ENCODE measurements at regions not wholly inside any gene's neighbourhood (a gene's known extent, or its start where the extent isn't known, plus 50 kb on each side); places are given as distances from the start of the nearest gene placed in this dataset.
"Not testable (repeated sequence)": the region's sequence is repeated elsewhere in the genome, so short reads cannot be mapped to it uniquely, and the experiment has no call there.

GRCh38 chr3:127413871-127414270 is 126.0 kb upstream of the PRR20G start:
- H3K27ac ChIP-seq: no peak overlapping the region
- no peak for TF ChIP-seq POLR2A (IDR thresholded peaks at IDR 0.05)
- TF ChIP-seq EP300 (IDR thresholded peaks at IDR 0.05): no peak
- no peak for TF ChIP-seq CTCF (IDR thresholded peaks at IDR 0.05)
- no peaks in the 10 kb centered on the region for H3K4me1 ChIP-seq
- 43 to 69% methylated on average over 2 of the region's 2 CpGs for WGBS, 2 donors
- no peak for DNase-seq (ENCODE audit: low spot score in 2 of 2)
- H3K27me3 ChIP-seq: peaks cover 0 to 52% of the 10 kb centered on the region in 2 donors
- H3K36me3 ChIP-seq: no peaks in the 10 kb centered on the region
- H3K9me3 ChIP-seq: no peaks in the 10 kb centered on the region
- H3K4me3 ChIP-seq: no peak overlapping the region

GRCh38 chr3:127413318-127413673 is 125.5 kb upstream of the PRR20G start:
- H3K9me3 ChIP-seq: no peaks in the 10 kb centered on the region
- peak in 1 of 2 donors; percentile 1 for DNase-seq (ENCODE audit: low spot score in 2 of 2)
- WGBS, 2 donors: 92 to 95% methylated on average over 3 of the region's 3 CpGs
- TF ChIP-seq EP300 (IDR thresholded peaks at IDR 0.05) (no peak), POLR2A (IDR thresholded peaks at IDR 0.05) (no peak), CTCF (IDR thresholded peaks at IDR 0.05) (no peak)
- H3K36me3 ChIP-seq: no peaks in the 10 kb centered on the region
- H3K27ac ChIP-seq: no peak overlapping the region
- H3K4me3 ChIP-seq: no peak overlapping the region
- H3K27me3 ChIP-seq: peaks cover 0 to 52% of the 10 kb centered on the region in 2 donors
- H3K4me1 ChIP-seq: no peaks in the 10 kb centered on the region

- WGBS, 2 donors: 79 to 84% methylated on average over 10 of the region's 10 CpGs
- TF ChIP-seq POLR2A (IDR thresholded peaks at IDR 0.05): no peak
- TF ChIP-seq EP300 (IDR thresholded peaks at IDR 0.05): no peak
- no peak for TF ChIP-seq CTCF (IDR thresholded peaks at IDR 0.05)
- DNase-seq (ENCODE audit: low spot score in 2 of 2): peak in 1 of 2 donors; percentile 3
- no peaks in the 10 kb centered on the region for H3K9me3 ChIP-seq
- H3K4me3 ChIP-seq: no peak overlapping the region
- peaks cover 0 to 47% of the 10 kb centered on the region in 2 donors for H3K27me3 ChIP-seq
- H3K27ac ChIP-seq: no peak overlapping the region
- no peaks in the 10 kb centered on the region for H3K4me1 ChIP-seq
- H3K36me3 ChIP-seq: no peaks in the 10 kb centered on the region
Observed at GRCh38 chr3:127412578-127413317, 124.9 kb upstream of the PRR20G start.

DNA sequence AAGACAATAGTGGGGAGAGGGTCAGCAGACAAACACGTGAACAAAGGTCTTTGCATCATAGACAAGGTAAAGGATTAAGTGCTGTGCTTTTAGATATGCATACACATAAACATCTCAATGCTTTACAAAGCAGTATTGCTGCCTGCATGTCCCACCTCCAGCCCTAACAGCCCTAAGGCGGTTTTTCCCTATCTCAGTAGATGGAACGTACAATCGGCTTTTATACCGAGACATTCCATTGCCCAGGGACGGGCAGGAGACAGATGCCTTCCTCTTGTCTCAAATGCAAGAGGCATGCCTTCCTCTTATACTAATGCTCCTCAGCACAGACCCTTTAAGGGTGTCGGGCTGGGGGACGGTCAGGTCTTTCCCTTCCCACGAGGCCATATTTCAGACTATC is 124.0 kb upstream of the PRR20G start:
- WGBS, 2 donors: 40 to 48% methylated on average over 8 to 9 of the region's 9 CpGs
- not testable (repeated sequence) for H3K4me1 ChIP-seq; H3K36me3 ChIP-seq; H3K27ac ChIP-seq; H3K4me3 ChIP-seq; H3K9me3 ChIP-seq; DNase-seq (ENCODE audit: low spot score in 2 of 2)
- peaks cover 0 to 40% of the 10 kb centered on the region in 2 donors for H3K27me3 ChIP-seq

GRCh38 chr3:127411083-127411727 is 123.4 kb upstream of the PRR20G start:
- TF ChIP-seq POLR2A (IDR thresholded peaks at IDR 0.05) (no peak), CTCF (IDR thresholded peaks at IDR 0.05) (no peak), EP300 (IDR thresholded peaks at IDR 0.05) (no peak)
- Histone ChIP-seq H3K9me3 (no peaks in the 10 kb centered on the region), H3K27ac (no peak overlapping the region), H3K4me1 (no peaks in the 10 kb centered on the region), H3K36me3 (no peaks in the 10 kb centered on the region), H3K4me3 (no peak overlapping the region), H3K27me3 (peaks cover 0 to 37% of the 10 kb centered on the region in 2 donors)
- DNase-seq (ENCODE audit: low spot score in 2 of 2): no peak
- 67 to 81% methylated on average over 3 to 4 of the region's 4 CpGs for WGBS, 2 donors
